ENCODE measurements at regions not wholly inside any gene's neighbourhood (a gene's known extent, or its start where the extent isn't known, plus 50 kb on each side); places are given as distances from the start of the nearest gene placed in this dataset.

DNA sequence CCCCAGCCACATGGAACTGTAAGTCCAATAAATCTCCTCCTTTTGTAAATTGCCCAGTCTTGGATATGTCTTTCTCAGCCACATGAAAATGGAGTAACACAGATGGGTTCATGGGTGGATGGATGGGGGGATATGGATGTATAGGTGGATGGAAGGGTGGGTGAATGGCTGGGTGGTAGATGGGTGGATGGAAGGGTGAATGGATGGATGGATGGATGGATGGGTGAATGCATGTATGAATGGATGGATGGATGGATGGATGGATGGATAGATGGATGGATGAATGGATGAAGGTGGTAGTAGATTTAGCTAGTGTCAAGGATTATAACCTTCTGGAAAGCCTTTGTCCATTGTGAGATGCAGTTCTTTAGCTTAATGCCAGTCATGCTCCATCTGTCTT is 146.1 kb upstream of the ATP2B2 start (continued):
- no peak for TF ChIP-seq ZNF462 (CRISPR knock-in tag; IDR thresholded peaks at IDR 0.05)
- no peak for TF ChIP-seq REST (IDR thresholded peaks at IDR 0.05; ENCODE audit: unreplicated experiment)
- no peak for TF ChIP-seq STAT1 (IDR thresholded peaks at IDR 0.05; ENCODE audit: unreplicated experiment)

- no peaks in the 10 kb centered on the region for H3K36me3 ChIP-seq (ENCODE audit: insufficient read depth)
- H3K9me2 ChIP-seq (ENCODE audit: insufficient read depth), result no peaks in the 10 kb centered on the region
- ATAC-seq (no peak), DNase-seq (ENCODE audit: low spot score) (no peak)
- no peak overlapping the region for H3K27ac Mint-ChIP-seq
- H3K27me3 ChIP-seq (ENCODE audit: insufficient read depth), result no peaks in the 10 kb centered on the region
- no peaks in the 10 kb centered on the region; the same call in 2 of the 3 replicates for H3K36me3 Mint-ChIP-seq (ENCODE audit: low read depth)
- peaks cover 8% of the 10 kb centered on the region for H3K27me3 Mint-ChIP-seq (ENCODE audit: insufficient read depth, low read depth, poor library complexity)
- no peaks in the 10 kb centered on the region for H4K20me1 ChIP-seq (replicated peaks; ENCODE audit: insufficient read depth)
- H3K4me1 ChIP-seq (ENCODE audit: insufficient read depth), result peaks cover 11% of the 10 kb centered on the region; the same call in 1 of the 2 replicates
- no peak overlapping the region for H2AFZ ChIP-seq
- no peak overlapping the region for H3K4me3 Mint-ChIP-seq
- H3K79me2 ChIP-seq (replicated peaks; ENCODE audit: insufficient read depth), result no peaks in the 10 kb centered on the region
- no peak overlapping the region for H3K27ac ChIP-seq (ENCODE audit: low read depth)
- H3K4me2 ChIP-seq, result no peak overlapping the region
- H3K4me3 ChIP-seq, result no peak overlapping the region
- no peaks in the 10 kb centered on the region for H3F3A ChIP-seq (replicated peaks; ENCODE audit: low read depth)
- H3K9me3 Mint-ChIP-seq, result peaks cover 4% of the 10 kb centered on the region; the same call in 2 of the 3 replicates
- H3K4me1 Mint-ChIP-seq, result peaks cover 17% of the 10 kb centered on the region
- TF ChIP-seq ZNF331 (CRISPR knock-in tag; IDR thresholded peaks at IDR 0.05; ENCODE audit: low read depth), result no peak
- TF ChIP-seq CTCF (conservative IDR thresholded peaks at IDR 0.05; ENCODE audit: low read depth in 2 of 2), result no peak
- no peak for TF ChIP-seq CREB1 (CRISPR knock-in tag; IDR thresholded peaks at IDR 0.05; ENCODE audit: low read depth)
- no peak for TF ChIP-seq POLR2AphosphoS5 (IDR thresholded peaks at IDR 0.05; ENCODE audit: low read depth)
- TF ChIP-seq EZH2phosphoT487 (IDR thresholded peaks at IDR 0.05; ENCODE audit: unreplicated experiment), result no peak
- no peak for TF ChIP-seq STAT1 (IDR thresholded peaks at IDR 0.05; ENCODE audit: unreplicated experiment)
- no peak for TF ChIP-seq NANOG (IDR thresholded peaks at IDR 0.05; ENCODE audit: borderline replicate concordance)
- TF ChIP-seq ZNF114 (CRISPR knock-in tag; IDR thresholded peaks at IDR 0.05), result no peak
These were observed 147.9 kb upstream of the ATP2B2 start for GRCh38 chr3:10653241-10653640.
